H1 (cell line): ENCODE measurements at regions not wholly inside any gene's neighbourhood (a gene's known extent, or its start where the extent isn't known, plus 50 kb on each side); places are given as distances from the start of the nearest gene placed in this dataset.

Experiments used
- CTCF ChIA-PET: fragments of 300-600 bp; sonication (Branson Sonifier 250); formaldehyde crosslinking; loops from one replicate; lab custom pipeline; 2021; ENCODE audit not compliant: partially characterized antibody; lab: Charles Lee
- POLR2A ChIA-PET: fragments of 300-600 bp; sonication (Branson Sonifier 250); formaldehyde crosslinking; loops from one replicate; lab custom pipeline; 2021; ENCODE audit warnings: inconsistent platforms; ENCODE audit not compliant: partially characterized antibody; lab: Charles Lee
- DNase-seq, 2 experiments: peaks; one replicate each; pipeline versions ENCODE4 v3.0.0 to v3.0.0-alpha.2; 2010 to 2022; ENCODE audit warnings: low spot score in 2 of 2, low read depth in 1 of 2, mixed read lengths in 1 of 2
- FAIRE-seq: peaks from 2 replicates; lab custom pipeline; 2011; peaks lifted over from hg19 to GRCh38; lab: Jason Lieb, UNC
- H2AFZ ChIP-seq: 2 replicates; pipeline ENCODE4 v1.8.1; 2012; ENCODE audit warnings: low read length, inconsistent platforms
- H2AK5ac ChIP-seq: 2 replicates; pipeline ENCODE4 v1.6.1; 2013; ENCODE audit warnings: low read depth, low read length
- H2BK120ac ChIP-seq: replicated peaks from 2 replicates; pipeline ENCODE3; 2013; ENCODE audit warnings: low read depth, low read length, inconsistent platforms
- H2BK12ac ChIP-seq: 2 replicates; pipeline ENCODE4 v1.6.1; 2013; ENCODE audit warnings: low read depth, low read length
- H2BK15ac ChIP-seq: 2 replicates; pipeline ENCODE4 v1.6.1; 2013; ENCODE audit warnings: low read length
- H2BK20ac ChIP-seq: 2 replicates; pipeline ENCODE4 v1.6.1; 2013; ENCODE audit warnings: low read length
- H2BK5ac ChIP-seq: 2 replicates; pipeline ENCODE4 v1.6.1; 2013; ENCODE audit warnings: low read depth, low read length
- H3K14ac ChIP-seq: 2 replicates; pipeline ENCODE4 v1.6.1; 2013; ENCODE audit warnings: inconsistent platforms; ENCODE audit not compliant: insufficient read length
- H3K18ac ChIP-seq: 2 replicates; pipeline ENCODE4 v1.6.1; 2013; ENCODE audit warnings: low read length; ENCODE audit errors: extremely low read depth
- H3K23ac ChIP-seq: 2 replicates; pipeline ENCODE4 v1.6.1; 2013; ENCODE audit warnings: inconsistent platforms; ENCODE audit not compliant: insufficient read length
- H3K23me2 ChIP-seq: 2 replicates; pipeline ENCODE4 v1.6.1; 2013; ENCODE audit warnings: low read depth, low read length
- H3K27ac ChIP-seq: 2 replicates; pipeline ENCODE4 v1.6.1; 2011; ENCODE audit warnings: low read depth, low read length, inconsistent platforms
- H3K27me3 ChIP-seq, 4 experiments: replicated peaks in 1 of 4; 1 replicate in 1 of 4; 2 replicates in 3 of 4; pipeline versions ENCODE4 v1.6.1 to v1.8.1; 2011 to 2013; ENCODE audit warnings: low read length in 3 of 4, mild to moderate bottlenecking in 3 of 4, inconsistent platforms in 2 of 4, mixed read lengths in 2 of 4, moderate library complexity in 1 of 4; ENCODE audit not compliant: control insufficient read depth in 3 of 4, insufficient read depth in 3 of 4; ENCODE audit errors: extremely low read depth in 1 of 4
- H3K36me3 ChIP-seq, 4 experiments: 2 replicates each; pipeline versions ENCODE4 v1.6.1 to v1.8.1; 2011 to 2013; ENCODE audit warnings: mild to moderate bottlenecking in 4 of 4, low read length in 3 of 4, moderate library complexity in 2 of 4, control low read depth in 1 of 4, inconsistent platforms in 1 of 4; ENCODE audit not compliant: insufficient read depth in 4 of 4, control insufficient read depth in 2 of 4
- H3K4ac ChIP-seq: replicated peaks from 2 replicates; pipeline ENCODE3; 2013; ENCODE audit warnings: low read length, low read depth, mixed read lengths, inconsistent platforms; ENCODE audit not compliant: insufficient read length
- H3K4me1 ChIP-seq, 4 experiments: replicated peaks in 1 of 4; 1 replicate in 1 of 4; 2 replicates in 3 of 4; pipeline versions ENCODE4 v1.6.1 to v1.8.1; 2011 to 2013; ENCODE audit warnings: low read length in 3 of 4, inconsistent platforms in 2 of 4, mixed read lengths in 1 of 4; ENCODE audit not compliant: insufficient read depth in 4 of 4, control insufficient read depth in 3 of 4
- H3K4me2 ChIP-seq, 2 experiments: 2 replicates each; pipeline versions ENCODE4 v1.6.1 to v1.8.1; 2011 to 2013; ENCODE audit warnings: low read depth in 2 of 2, low read length in 2 of 2, control low read depth in 1 of 2, inconsistent platforms in 1 of 2, mild to moderate bottlenecking in 1 of 2; ENCODE audit not compliant: insufficient read depth in 1 of 2
- H3K4me3 ChIP-seq, 4 experiments: fragments of 200-600, 300-600 bp in 1 of 4; sonication (generic), shearing (Covaris generic), sonication (Bioruptor Twin) in 1 of 4; 2 replicates each; pipeline versions ENCODE4 v1.5.1 to v1.8.1; 2011 to 2016; ENCODE audit warnings: low read length in 4 of 4, low read depth in 3 of 4, control low read depth in 2 of 4, inconsistent platforms in 2 of 4, mild to moderate bottlenecking in 2 of 4, mixed read lengths in 1 of 4, moderate library complexity in 1 of 4; ENCODE audit not compliant: insufficient read depth in 2 of 4; ENCODE audit errors: extremely low read depth in 1 of 4
- H3K56ac ChIP-seq: replicated peaks from 2 replicates; pipeline ENCODE3; 2013; ENCODE audit warnings: low read depth, mild to moderate bottlenecking, mixed read lengths, low read length, inconsistent platforms; ENCODE audit not compliant: insufficient read length
- H3K79me1 ChIP-seq: 2 replicates; pipeline ENCODE4 v1.6.1; 2013; ENCODE audit warnings: low read depth, low read length, control low read depth
- H3K79me2 ChIP-seq, 2 experiments: 2 replicates each; pipeline versions ENCODE4 v1.6.1 to v1.8.1; 2012 to 2013; ENCODE audit warnings: low read length in 2 of 2, mild to moderate bottlenecking in 2 of 2, inconsistent platforms in 1 of 2; ENCODE audit not compliant: insufficient read depth in 2 of 2, control insufficient read depth in 1 of 2
- H3K9ac ChIP-seq, 4 experiments: replicated peaks in 1 of 4; 1 replicate in 1 of 4; 2 replicates in 3 of 4; pipeline versions ENCODE4 v1.6.1 to v1.8.1; 2011 to 2013; ENCODE audit warnings: low read depth in 3 of 4, low read length in 3 of 4, control low read depth in 2 of 4, mild to moderate bottlenecking in 2 of 4, moderate library complexity in 2 of 4, inconsistent platforms in 1 of 4; ENCODE audit errors: extremely low read depth in 1 of 4
- H3K9me3 ChIP-seq, 2 experiments: 2 replicates each; pipeline versions ENCODE4 v1.6.1 to v1.8.1; 2012 to 2013; ENCODE audit warnings: mild to moderate bottlenecking in 2 of 2, moderate library complexity in 2 of 2, control low read depth in 1 of 2, inconsistent platforms in 1 of 2, low read depth in 1 of 2, low read length in 1 of 2, mixed read lengths in 1 of 2; ENCODE audit not compliant: insufficient read depth in 2 of 2
- H4K20me1 ChIP-seq, 2 experiments: replicated peaks in 1 of 2; 2 replicates each; pipeline versions ENCODE3 to v1.8.1; 2011 to 2013; ENCODE audit warnings: inconsistent platforms in 2 of 2, low read length in 2 of 2, mild to moderate bottlenecking in 1 of 2; ENCODE audit not compliant: insufficient read depth in 2 of 2, control insufficient read depth in 1 of 2
- H4K5ac ChIP-seq: 2 replicates; pipeline ENCODE4 v1.6.1; 2013; ENCODE audit warnings: low read length, low read depth, mixed read lengths, inconsistent platforms; ENCODE audit not compliant: insufficient read length
- H4K8ac ChIP-seq: 2 replicates; pipeline ENCODE4 v1.8.0; 2013; ENCODE audit warnings: mild to moderate bottlenecking, moderate library complexity, low read length, inconsistent platforms; ENCODE audit not compliant: insufficient read depth; ENCODE audit errors: extremely low read depth
- H4K91ac ChIP-seq: replicated peaks from 2 replicates; pipeline ENCODE3; 2013; ENCODE audit warnings: low read length, mixed read lengths, inconsistent platforms; ENCODE audit not compliant: insufficient read length
- JUN ChIP-seq: IDR thresholded peaks from 2 replicates; pipeline ENCODE4 v1.6.1; 2011; ENCODE audit warnings: low read depth, mild to moderate bottlenecking, improper control_type of control experiment, low read length
- WGBS, 2 experiments: shearing (Covaris generic) in 1 of 2; methylation state at CpG; one replicate each; pipeline versions ENCODE4 v1.1.6 to v1.1.7; 2013 to 2015; ENCODE audit warnings: low lambda C conversion rate in 2 of 2, mixed read lengths in 2 of 2, inconsistent platforms in 1 of 2, low coverage in 1 of 2, missing lambda C conversion rate in 1 of 2; ENCODE audit not compliant: insufficient replicate concordance in 2 of 2, insufficient coverage in 1 of 2, insufficient read length in 1 of 2; ENCODE audit errors: extremely low coverage in 1 of 2, missing lambda C conversion rate in 1 of 2; 5-methylcytosine and 5-hydroxymethylcytosine counted together

DNA sequence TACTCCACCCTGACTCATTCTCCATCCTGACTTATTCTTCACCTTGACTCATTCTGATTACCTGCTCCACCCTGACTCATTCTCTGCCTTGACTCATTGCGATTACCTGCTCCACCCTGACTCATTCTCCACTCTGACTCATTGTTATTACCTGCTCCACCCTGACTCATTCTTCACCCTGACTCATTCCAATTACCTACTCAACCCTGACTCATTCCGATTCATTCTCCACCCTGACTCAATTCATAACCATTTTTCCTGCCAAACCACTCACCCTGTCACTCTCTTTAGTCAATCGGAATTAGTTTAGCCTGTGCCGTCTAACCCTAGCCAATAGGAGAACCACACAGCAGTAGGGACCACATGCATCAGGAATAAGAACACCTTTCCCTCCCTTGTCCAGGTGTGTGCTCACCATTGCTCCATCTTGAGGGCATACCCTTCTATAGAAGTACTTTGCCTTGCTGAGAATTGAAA is 1227.4 kb upstream of the PCDH20 start:
- H3K4me1 ChIP-seq: no peaks in the 10 kb centered on the region; a peak in 1 of 7 replicates
- no peaks in the 10 kb centered on the region for H3K36me3 ChIP-seq
- H3K4ac ChIP-seq: no peak overlapping the region
- TF ChIP-seq JUN: no peak
- no peak overlapping the region for H3K4me3 ChIP-seq
- no peak overlapping the region for H2BK20ac ChIP-seq
- H2BK12ac ChIP-seq: no peak overlapping the region
- FAIRE-seq: no peak
- H3K18ac ChIP-seq: no peak overlapping the region
- no peaks in the 10 kb centered on the region for H4K20me1 ChIP-seq
- H3K23me2 ChIP-seq: no peaks in the 10 kb centered on the region
- no peak overlapping the region for H3K23ac ChIP-seq
- H2AK5ac ChIP-seq: no peak overlapping the region
- H4K8ac ChIP-seq: no peak overlapping the region
- H4K5ac ChIP-seq: no peak overlapping the region
- whole genome bisulfite sequencing, 2 experiments: 96% methylated on average over 4 of the region's 4 CpGs; no CpG with 5 or more reads in 1 of the 2 experiments
- H3K27me3 ChIP-seq: no peaks in the 10 kb centered on the region
- CTCF ChIA-PET: no interaction called here
- no peaks in the 10 kb centered on the region for H3K79me1 ChIP-seq
- H3K56ac ChIP-seq: no peak overlapping the region
- H2BK5ac ChIP-seq: no peak overlapping the region
- POLR2A ChIA-PET: no interaction called here
- no peak overlapping the region for H2BK15ac ChIP-seq
- no peak overlapping the region for H3K14ac ChIP-seq
- no peak overlapping the region for H4K91ac ChIP-seq
- no peak overlapping the region for H2BK120ac ChIP-seq
- no peak for DNase-seq
- no peaks in the 10 kb centered on the region for H3K79me2 ChIP-seq
- H3K9me3 ChIP-seq: no peaks in the 10 kb centered on the region
- H3K4me2 ChIP-seq: no peak overlapping the region
- no peak overlapping the region for H3K27ac ChIP-seq
- no peak overlapping the region for H2AFZ ChIP-seq
- H3K9ac ChIP-seq: no peak overlapping the region
